ENCODE measurements at regions not wholly inside any gene's neighbourhood (a gene's known extent, or its start where the extent isn't known, plus 50 kb on each side); places are given as distances from the start of the nearest gene placed in this dataset.
"Not testable (repeated sequence)": the region's sequence is repeated elsewhere in the genome, so short reads cannot be mapped to it uniquely, and the experiment has no call there.

DNA sequence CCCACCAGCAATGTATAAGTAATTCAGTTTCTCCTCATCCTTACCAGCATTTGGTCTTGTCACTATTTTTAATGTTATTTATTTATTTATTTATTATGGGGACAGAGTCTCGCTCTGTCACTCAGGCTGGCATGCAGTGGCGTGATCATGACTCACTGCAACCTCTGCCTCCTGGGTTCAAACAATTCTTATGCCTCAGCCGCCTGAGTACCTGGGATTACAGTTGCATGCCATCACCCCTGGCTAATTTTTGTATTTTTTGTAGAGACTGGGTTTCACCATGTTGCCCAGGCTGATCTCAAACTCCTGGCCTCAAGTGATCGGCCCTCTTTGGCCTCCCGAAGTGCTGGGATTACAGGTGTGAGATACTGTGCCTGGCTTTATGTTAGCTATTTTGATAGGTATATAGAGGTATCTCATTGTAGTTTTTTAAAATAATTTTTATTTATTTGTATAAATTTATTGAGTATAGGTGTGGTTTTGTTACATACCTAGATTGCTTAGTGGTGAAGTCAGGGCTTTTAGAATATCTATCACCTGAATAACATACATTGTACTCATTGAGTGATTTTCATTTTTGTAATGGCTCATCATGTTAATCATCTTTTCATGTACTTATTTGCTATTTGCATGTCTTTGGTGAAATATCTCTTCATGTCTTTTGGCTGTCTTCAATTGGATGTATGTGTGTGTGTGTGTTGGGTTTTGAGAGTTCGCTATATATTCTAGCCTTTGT is 53.3 kb downstream of the TANC2 start:
- TF ChIP-seq, protein P1, sequence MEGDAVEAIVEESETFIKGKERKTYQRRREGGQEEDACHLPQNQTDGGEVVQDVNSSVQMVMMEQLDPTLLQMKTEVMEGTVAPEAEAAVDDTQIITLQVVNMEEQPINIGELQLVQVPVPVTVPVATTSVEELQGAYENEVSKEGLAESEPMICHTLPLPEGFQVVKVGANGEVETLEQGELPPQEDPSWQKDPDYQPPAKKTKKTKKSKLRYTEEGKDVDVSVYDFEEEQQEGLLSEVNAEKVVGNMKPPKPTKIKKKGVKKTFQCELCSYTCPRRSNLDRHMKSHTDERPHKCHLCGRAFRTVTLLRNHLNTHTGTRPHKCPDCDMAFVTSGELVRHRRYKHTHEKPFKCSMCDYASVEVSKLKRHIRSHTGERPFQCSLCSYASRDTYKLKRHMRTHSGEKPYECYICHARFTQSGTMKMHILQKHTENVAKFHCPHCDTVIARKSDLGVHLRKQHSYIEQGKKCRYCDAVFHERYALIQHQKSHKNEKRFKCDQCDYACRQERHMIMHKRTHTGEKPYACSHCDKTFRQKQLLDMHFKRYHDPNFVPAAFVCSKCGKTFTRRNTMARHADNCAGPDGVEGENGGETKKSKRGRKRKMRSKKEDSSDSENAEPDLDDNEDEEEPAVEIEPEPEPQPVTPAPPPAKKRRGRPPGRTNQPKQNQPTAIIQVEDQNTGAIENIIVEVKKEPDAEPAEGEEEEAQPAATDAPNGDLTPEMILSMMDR (IDR thresholded peaks at IDR 0.05; ENCODE audit: low read depth, low read length), result no peak

DNA sequence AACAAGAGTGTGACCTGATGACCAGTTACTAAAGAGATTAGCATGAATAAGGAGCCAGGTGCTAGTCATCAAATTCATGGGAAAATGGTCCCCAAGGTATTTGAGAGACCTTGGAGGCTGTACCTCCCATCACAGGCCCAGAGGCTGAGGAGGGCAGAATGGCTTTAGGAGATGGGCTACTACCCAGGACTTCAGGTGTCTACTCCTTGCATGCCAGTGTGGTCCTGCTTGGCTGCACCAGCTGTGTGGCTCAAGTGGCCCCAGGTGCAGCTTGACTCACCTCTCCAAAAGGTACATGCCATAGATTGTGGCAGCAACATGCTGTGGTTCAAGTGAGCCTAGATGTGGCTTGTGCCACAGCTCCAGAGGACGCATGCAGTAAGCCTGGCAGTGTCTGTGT is 56.5 kb downstream of the TANC2 start:
- no peak overlapping the region for H3K4me3 ChIP-seq (replicated peaks in 1 of 2; ENCODE audit: low read depth in 2 of 2, low read length in 2 of 2)
- TF ChIP-seq, protein P1 (IDR thresholded peaks at IDR 0.05; ENCODE audit: low read depth, low read length), result no peak
- DNase-seq (ENCODE audit: low read depth in 2 of 2), result no peak

More for the DNA sequence above, 53.3 kb downstream of the TANC2 start:
- H3K4me3 ChIP-seq (replicated peaks in 1 of 2; ENCODE audit: low read depth in 2 of 2, low read length in 2 of 2), result no peak overlapping the region
- no peak for DNase-seq (ENCODE audit: low read depth in 2 of 2)

DNA sequence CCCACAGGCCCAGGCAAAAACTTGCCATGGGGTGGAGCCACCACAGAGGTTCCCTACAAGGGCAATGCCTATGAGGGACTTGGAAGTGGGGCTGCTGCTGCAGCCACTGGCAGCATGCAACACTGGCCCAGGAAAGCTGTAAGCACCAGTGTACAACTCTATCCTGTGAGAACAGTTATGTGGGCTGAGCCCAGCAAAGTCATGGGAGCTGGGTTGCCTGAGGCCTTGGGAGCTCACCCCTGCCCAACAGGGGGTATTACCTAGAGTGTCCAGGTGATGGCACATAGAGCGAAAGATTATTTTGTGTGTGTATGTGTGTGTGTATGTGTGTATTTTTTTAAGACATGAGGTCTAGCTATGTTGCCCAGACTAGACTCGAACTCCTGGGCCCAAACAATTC is 57.0 kb downstream of the TANC2 start:
- no peak overlapping the region for H3K4me3 ChIP-seq (replicated peaks in 1 of 2; ENCODE audit: low read depth in 2 of 2, low read length in 2 of 2)
- TF ChIP-seq, protein P1 (IDR thresholded peaks at IDR 0.05; ENCODE audit: low read depth, low read length), result no peak
- DNase-seq (ENCODE audit: low read depth in 2 of 2), result no peak

DNA sequence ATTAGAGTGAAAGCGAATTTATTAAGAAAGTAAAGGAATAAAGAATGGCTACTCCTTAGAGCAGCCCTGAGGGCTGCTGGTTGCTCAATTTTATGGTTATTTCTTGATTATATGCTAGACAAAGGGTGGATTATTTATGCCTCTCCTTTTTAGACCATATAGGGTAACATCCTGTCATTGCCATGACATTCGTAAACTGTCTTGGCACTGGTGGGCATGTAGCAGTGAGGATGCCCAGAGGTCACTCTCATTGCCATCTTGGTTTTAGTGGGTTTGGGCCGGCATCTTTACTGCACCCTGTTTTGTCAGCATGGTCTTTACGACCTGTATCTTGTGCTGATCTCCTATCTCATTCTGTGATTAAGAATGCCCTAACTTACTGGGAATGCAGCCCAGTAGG is 58.2 kb downstream of the TANC2 start:
- no peak overlapping the region for H3K4me3 ChIP-seq (replicated peaks in 1 of 2; ENCODE audit: low read depth in 2 of 2, low read length in 2 of 2)
- TF ChIP-seq, protein P1 (IDR thresholded peaks at IDR 0.05; ENCODE audit: low read depth, low read length), result no peak
- DNase-seq (ENCODE audit: low read depth in 2 of 2), result no peak

DNA sequence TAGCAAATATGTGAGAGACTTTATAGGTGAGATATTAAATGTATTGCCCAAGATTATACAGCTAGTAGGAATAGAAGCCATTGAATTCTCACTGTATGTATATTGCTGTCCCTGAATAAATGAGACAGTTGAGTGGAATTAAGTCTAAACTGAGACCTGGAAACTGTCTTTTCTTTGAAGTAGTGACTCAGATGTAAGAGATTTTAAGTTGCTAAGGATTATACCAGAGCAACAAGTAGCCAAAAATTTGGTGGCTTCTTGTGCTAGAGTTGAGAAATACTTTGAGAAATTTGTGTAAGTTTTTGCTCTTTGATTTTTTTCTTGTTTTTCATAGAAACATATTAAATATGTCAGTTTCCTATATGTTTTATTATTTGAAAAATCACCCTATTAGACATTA is 58.7 kb downstream of the TANC2 start:
- no peak overlapping the region for H3K4me3 ChIP-seq (replicated peaks in 1 of 2; ENCODE audit: low read depth in 2 of 2, low read length in 2 of 2)
- peak; percentile 26 to 73 for DNase-seq (ENCODE audit: low read depth in 2 of 2)
- TF ChIP-seq, protein P1 (IDR thresholded peaks at IDR 0.05; ENCODE audit: low read depth, low read length), result no peak

DNA sequence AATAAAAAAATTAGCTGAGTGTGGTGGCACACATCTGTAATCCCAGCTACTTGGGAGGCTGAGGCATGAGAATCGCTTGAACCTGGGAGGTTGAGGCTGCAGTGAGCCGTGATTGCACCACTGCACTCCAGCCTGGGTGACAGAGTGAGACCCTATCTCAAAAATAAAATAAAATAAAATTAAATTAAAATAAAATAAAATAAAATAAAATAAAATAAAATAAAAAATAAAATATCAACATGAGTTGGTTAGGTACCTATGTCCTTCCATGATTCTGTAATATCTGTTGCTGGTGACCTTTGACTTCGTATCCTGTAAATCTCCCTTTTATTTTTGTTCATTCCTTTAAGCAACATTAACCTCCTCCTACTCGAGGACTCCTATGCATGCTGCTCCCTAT is 59.6 kb downstream of the TANC2 start:
- DNase-seq (ENCODE audit: low read depth in 2 of 2); H3K4me3 ChIP-seq (replicated peaks in 1 of 2; ENCODE audit: low read depth in 2 of 2, low read length in 2 of 2): not testable (repeated sequence)

DNA sequence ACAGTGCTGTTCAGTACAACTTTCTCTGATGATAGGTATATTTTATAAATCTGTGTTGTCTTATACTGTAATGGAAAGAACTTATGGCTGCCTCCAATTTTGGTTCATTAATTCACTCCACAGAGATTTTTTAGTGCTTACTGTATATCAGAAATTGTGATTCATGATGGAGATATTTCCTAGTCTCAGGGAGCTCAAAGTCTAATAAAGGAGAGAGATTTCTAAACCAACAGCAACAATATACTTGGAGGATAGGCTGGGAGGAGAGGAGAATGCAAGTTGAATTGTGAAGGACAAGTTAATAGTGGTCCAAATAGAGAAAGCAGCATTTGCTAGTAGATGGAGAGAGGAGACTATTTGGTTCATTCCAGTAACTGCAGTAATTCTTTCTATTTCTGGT is 63.5 kb downstream of the TANC2 start:
- DNase-seq (ENCODE audit: low read depth in 2 of 2), result peak; percentile 39 to 75
- no peak overlapping the region for H3K4me3 ChIP-seq (replicated peaks in 1 of 2; ENCODE audit: low read depth in 2 of 2, low read length in 2 of 2)
- TF ChIP-seq, protein P1 (IDR thresholded peaks at IDR 0.05; ENCODE audit: low read depth, low read length), result no peak
